Body of pancreas (tissue), 4 donors: ENCODE measurements at regions not wholly inside any gene's neighbourhood (a gene's known extent, or its start where the extent isn't known, plus 50 kb on each side); places are given as distances from the start of the nearest gene placed in this dataset.
A peak's percentile ranks its signal among the peaks of the same experiment; 100 is the strongest.

Source experiments
- ATAC-seq: fragments of 150-250 bp; one replicate; pipeline ENCODE4 v1.9.1; 2016
- DNase-seq, 4 donors: peaks; one replicate each; pipeline ENCODE4 v3.0.0-alpha.2; 2019
- H3K27ac ChIP-seq, 4 donors: fragments of 200-600 bp; sonication (generic); 1 replicate in 3 of 4; 2 replicates in 1 of 4; pipeline versions ENCODE4 v1.5.1 to v1.6.1; 2016 to 2019; ENCODE audit warnings: mild to moderate bottlenecking in 1 of 4, mixed read lengths in 1 of 4, moderate library complexity in 1 of 4
- H3K27me3 ChIP-seq, 2 donors: fragments of 200-600 bp; sonication (generic); one replicate each; pipeline ENCODE4 v1.6.0; 2016; ENCODE audit warnings: mild to moderate bottlenecking in 1 of 2
- H3K36me3 ChIP-seq, 2 donors: fragments of 200-600 bp; sonication (generic); replicated peaks in 1 of 2; 2 replicates each; pipeline ENCODE4 v1.5.1; 2016; ENCODE audit warnings: low read depth in 2 of 2; ENCODE audit not compliant: insufficient read depth in 1 of 2
- H3K4me1 ChIP-seq: fragments of 200-600 bp; sonication (generic); one replicate; pipeline ENCODE4 v1.6.0; 2016
- H3K4me3 ChIP-seq, 2 donors: fragments of 200-600 bp; sonication (generic); 1 replicate in 1 of 2; 2 replicates in 1 of 2; pipeline ENCODE4 v1.5.1; 2016 to 2019
- H3K9me3 ChIP-seq, 3 donors: fragments of 200-600 bp; sonication (generic); 1 replicate in 2 of 3; 2 replicates in 1 of 3; pipeline ENCODE4 v1.5.1; 2016
- POLR2A ChIP-seq, 3 donors: fragments of 450-650 bp; IDR thresholded peaks; one replicate each; pipeline ENCODE4 v1.6.1; 2016; ENCODE audit warnings: antibody characterized with exemption in 3 of 3, mild to moderate bottlenecking in 2 of 3
- WGBS, 2 donors: methylation state at CpG; one replicate each; pipeline ENCODE4 v1.1.5; 2017; 5-methylcytosine and 5-hydroxymethylcytosine counted together
- intact Hi-C: fragments of 100-400 bp; cut with DNase I; formaldehyde crosslinking; loops from one replicate; pipeline ENCODE4 v1.15.1; 2023
- TF ChIP-seq, protein P1 (sequence below), 7 experiments: fragments of 450-650 bp in 4 of 7; fragments of 200-600 bp in 3 of 7; sonication (generic) in 3 of 7; IDR thresholded peaks; one replicate each; pipeline ENCODE4 v1.5.1; 2016 to 2019; ENCODE audit warnings: antibody characterized with exemption in 7 of 7

DNA sequence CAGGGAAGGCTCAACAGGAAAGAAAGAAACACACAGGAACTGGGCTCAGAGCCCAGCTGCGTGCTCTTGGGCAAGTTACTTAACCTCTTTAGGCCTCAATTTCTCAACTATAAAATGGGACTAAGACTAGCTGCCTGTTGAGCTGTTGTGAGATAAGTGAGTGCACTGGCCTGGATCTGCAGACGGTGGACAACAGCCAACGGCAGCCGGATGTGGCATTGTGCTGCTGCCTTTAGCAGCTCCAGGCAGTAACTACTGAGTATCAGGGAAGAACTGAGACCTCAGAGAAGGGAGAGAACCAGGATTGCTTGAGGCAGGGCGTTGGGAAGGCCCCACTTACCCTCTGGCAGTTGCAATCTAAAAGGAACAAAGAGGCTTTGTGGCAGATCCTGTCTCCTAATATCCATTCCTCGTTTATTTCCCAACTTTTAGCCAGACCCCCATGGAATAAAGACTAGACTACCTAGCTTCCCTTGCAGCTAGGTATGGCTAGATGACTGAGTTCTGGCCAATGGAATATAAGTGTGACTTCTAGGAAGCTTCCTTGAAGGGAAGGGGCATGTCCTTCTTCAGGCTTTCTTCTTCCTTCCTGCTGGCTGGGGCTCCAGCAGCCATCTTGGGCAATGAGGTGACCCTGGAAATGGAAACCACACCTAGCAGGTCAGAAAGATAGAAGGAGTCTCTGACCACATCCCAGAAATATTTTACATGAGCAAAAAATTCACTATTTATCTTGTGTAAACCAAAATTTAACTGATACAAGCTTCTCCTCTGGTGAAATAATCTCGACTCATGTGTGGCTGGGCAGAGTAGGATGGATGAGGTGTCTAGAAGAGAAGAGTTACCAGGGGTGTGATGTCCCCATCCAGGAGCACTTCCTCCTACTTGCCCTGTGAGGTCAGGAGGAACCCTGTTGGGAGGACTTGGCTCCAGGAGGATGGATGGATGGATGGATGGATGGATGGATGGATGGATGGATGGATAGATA, 67.6 kb downstream of the MRPL14 start:
- Histone ChIP-seq H3K9me3 (no peaks in the 10 kb centered on the region), H3K4me1 (no peaks in the 10 kb centered on the region), H3K36me3 (no peaks in the 10 kb centered on the region), H3K27me3 (no peaks in the 10 kb centered on the region), H3K4me3 (no peak overlapping the region), H3K27ac (peak overlapping the region in 2 of 4 donors; percentile 21 to 74)
- TF ChIP-seq POLR2A (IDR thresholded peaks at IDR 0.05): no peak
- TF ChIP-seq, protein P1, sequence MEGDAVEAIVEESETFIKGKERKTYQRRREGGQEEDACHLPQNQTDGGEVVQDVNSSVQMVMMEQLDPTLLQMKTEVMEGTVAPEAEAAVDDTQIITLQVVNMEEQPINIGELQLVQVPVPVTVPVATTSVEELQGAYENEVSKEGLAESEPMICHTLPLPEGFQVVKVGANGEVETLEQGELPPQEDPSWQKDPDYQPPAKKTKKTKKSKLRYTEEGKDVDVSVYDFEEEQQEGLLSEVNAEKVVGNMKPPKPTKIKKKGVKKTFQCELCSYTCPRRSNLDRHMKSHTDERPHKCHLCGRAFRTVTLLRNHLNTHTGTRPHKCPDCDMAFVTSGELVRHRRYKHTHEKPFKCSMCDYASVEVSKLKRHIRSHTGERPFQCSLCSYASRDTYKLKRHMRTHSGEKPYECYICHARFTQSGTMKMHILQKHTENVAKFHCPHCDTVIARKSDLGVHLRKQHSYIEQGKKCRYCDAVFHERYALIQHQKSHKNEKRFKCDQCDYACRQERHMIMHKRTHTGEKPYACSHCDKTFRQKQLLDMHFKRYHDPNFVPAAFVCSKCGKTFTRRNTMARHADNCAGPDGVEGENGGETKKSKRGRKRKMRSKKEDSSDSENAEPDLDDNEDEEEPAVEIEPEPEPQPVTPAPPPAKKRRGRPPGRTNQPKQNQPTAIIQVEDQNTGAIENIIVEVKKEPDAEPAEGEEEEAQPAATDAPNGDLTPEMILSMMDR (IDR thresholded peaks at IDR 0.05): no peak
- no peak for ATAC-seq
- DNase-seq: no peak
- 74 to 88% methylated on average over 7 of the region's 7 CpGs for WGBS, 2 donors
- intact Hi-C loops: no loop called here

DNA sequence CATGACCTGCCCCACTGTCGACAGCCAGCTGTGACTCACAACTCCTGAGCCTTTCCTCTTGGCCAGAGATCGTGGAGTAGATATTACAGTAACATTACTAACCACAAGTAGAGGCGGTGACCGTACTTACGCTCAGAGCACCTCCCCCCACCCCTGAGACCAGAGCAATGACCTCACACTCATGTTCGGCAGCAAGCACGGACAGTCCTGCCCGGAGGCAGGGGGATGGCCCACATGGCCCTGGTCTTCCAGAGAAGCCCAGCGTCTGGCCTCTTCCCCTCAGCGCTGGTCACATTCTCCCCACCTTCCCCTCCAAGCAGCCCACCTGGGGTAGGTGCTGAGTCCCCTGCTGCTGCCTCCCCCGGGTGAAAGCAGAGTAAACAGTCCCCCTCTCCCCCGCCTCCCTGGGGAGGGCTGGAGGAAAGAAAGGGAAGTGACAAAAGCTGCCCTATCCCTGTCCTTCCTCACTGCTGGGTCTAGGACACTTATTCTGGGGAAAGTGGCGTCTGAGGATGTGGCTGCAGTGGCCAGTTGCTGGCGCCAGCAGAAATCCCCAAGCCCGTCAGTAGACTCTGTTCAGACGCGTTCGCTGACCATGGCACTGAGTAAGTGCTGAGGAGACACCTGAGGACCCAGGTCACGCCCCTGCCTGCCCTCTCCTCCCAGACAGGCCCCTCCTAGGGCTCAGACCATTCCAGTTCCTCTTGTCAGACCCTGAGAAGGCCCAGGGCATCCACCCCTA, 68.5 kb downstream of the MRPL14 start:
- Histone ChIP-seq H3K27ac (peak overlapping the region in 2 of 4 donors; percentile 21 to 74), H3K9me3 (no peaks in the 10 kb centered on the region), H3K36me3 (no peaks in the 10 kb centered on the region), H3K4me3 (no peak overlapping the region), H3K4me1 (no peaks in the 10 kb centered on the region), H3K27me3 (no peaks in the 10 kb centered on the region)
- intact Hi-C loops: no loop called here
- TF ChIP-seq POLR2A (IDR thresholded peaks at IDR 0.05): peak in 2 of 3 donors; percentile 10 to 36
- TF ChIP-seq, protein P1 (IDR thresholded peaks at IDR 0.05): no peak
- DNase-seq (peak in 3 of 4 donors; percentile 43 to 87 (median 61)), ATAC-seq (peak; percentile 66)
- 53 to 87% methylated on average over 18 to 19 of the region's 19 CpGs for WGBS, 2 donors

DNA sequence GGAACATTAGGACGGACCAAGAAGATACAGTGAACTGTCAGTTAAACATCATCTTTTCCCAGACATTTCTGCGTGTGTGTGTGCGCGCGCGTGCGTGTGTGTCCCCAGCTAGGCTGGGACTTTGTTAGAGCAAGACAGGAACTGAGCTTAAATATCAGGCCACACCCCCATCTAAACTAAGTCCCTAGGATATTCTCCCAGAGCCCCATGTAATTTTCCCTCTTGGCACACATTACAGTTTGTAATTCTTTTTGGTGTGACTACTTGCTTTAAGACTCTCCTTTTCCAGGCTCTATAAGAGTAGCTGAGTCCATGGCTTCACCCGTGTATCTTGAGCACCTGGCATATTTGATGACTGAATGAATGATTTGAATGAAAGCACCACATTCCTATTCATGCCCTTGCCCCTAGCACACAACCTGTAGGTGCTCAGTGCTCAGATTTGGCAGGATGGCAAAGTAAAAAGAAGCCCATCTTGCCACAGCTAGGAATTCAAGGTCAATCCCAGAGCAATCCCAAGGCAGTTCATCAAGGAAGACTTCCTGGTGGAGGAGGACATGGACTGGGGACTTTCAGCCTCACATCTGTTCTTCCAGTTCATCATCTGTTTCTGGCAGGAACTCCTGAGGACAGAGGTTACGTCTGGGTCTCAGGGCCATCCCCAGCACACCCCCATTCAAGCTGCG, 69.2 kb downstream of the MRPL14 start:
- Histone ChIP-seq H3K27me3 (no peaks in the 10 kb centered on the region), H3K4me1 (no peaks in the 10 kb centered on the region), H3K27ac (peak overlapping the region in 1 of 4 donors; percentile 69), H3K4me3 (no peak overlapping the region), H3K9me3 (no peaks in the 10 kb centered on the region), H3K36me3 (no peaks in the 10 kb centered on the region)
- intact Hi-C loops: no loop called here
- DNase-seq (no peak), ATAC-seq (no peak)
- WGBS, 2 donors: 80% methylated on average over 10 of the region's 10 CpGs
- TF ChIP-seq, protein P1 (IDR thresholded peaks at IDR 0.05): no peak
- TF ChIP-seq POLR2A (IDR thresholded peaks at IDR 0.05): no peak

DNA sequence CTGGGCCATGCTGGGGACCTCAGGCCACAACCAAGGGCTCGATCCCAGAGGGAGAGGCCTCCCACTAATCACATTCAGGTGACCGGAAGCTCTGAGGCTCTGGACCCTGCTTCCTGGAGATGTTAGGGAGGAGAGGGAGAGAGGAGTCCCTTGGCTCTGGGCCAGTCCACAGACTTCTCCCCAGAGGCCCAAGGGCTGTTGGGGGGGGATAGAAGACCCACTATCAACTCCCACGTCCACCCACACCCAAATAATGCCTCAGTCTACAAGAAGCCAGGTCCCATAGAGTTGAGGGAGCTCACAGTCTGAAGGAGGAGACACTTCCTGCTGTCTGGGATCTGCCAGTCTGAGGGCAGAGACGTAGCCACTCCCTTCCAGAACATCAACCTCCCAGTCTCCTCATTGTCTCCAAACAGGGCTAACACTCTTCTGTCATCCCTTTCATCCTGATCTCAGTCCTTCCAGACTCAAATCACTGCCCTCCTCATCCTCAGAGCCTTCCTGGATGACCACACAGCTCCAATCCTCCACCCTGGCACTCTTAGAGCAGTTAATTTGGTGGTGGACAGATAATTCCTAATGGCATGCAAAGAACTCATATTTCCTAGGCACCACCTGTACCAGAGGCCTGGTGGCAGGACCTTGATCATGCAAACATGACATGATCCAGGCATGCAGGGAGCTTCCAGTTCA, 69.9 kb downstream of the MRPL14 start:
- no peak overlapping the region for H3K27ac ChIP-seq
- no peak for DNase-seq
- H3K27me3 ChIP-seq: no peaks in the 10 kb centered on the region
- WGBS, 2 donors: 86 to 100% methylated on average over 1 to 4 of the region's 4 CpGs
- intact Hi-C loops: no loop called here
- no peaks in the 10 kb centered on the region for H3K36me3 ChIP-seq
- TF ChIP-seq POLR2A (IDR thresholded peaks at IDR 0.05): no peak
- TF ChIP-seq, protein P1 (IDR thresholded peaks at IDR 0.05): no peak
- H3K9me3 ChIP-seq: no peaks in the 10 kb centered on the region
- ATAC-seq: no peak
- H3K4me1 ChIP-seq: no peaks in the 10 kb centered on the region
- H3K4me3 ChIP-seq: no peak overlapping the region
